ENCODE measurements at regions not wholly inside any gene's neighbourhood (a gene's known extent, or its start where the extent isn't known, plus 50 kb on each side); places are given as distances from the start of the nearest gene placed in this dataset.

DNA sequence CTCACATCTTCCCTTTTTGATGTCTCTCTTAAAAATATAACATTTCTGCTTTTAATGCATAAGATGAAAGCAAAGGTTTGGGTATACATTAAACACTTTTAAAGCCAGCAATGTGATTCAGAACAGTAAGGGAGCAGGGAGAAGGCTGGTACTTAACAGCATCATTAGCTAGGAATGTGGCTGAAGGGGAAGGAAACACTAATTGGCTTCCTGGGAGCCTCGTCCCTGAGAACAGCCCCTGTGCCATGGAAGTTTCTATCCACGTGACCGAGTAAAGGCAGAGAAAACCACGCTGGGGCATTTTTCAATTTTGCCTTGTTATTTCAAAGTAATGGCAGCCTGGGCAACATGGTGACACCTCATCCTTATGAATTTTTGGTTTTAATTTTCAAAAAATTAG is 109.2 kb upstream of the GPC1 start:
- BruUV-seq (replicated peaks): no TSS peak
- no peak for FAIRE-seq

GRCh38 chr2:240326886-240327285 is 108.6 kb upstream of the GPC1 start:
- TF ChIP-seq ZNF274 (IDR thresholded peaks at IDR 0.05; ENCODE audit: insufficient read depth, insufficient read length): no peak
- no peak for TF ChIP-seq IKZF1 (conservative IDR thresholded peaks at IDR 0.05)
- TF ChIP-seq, protein P1, sequence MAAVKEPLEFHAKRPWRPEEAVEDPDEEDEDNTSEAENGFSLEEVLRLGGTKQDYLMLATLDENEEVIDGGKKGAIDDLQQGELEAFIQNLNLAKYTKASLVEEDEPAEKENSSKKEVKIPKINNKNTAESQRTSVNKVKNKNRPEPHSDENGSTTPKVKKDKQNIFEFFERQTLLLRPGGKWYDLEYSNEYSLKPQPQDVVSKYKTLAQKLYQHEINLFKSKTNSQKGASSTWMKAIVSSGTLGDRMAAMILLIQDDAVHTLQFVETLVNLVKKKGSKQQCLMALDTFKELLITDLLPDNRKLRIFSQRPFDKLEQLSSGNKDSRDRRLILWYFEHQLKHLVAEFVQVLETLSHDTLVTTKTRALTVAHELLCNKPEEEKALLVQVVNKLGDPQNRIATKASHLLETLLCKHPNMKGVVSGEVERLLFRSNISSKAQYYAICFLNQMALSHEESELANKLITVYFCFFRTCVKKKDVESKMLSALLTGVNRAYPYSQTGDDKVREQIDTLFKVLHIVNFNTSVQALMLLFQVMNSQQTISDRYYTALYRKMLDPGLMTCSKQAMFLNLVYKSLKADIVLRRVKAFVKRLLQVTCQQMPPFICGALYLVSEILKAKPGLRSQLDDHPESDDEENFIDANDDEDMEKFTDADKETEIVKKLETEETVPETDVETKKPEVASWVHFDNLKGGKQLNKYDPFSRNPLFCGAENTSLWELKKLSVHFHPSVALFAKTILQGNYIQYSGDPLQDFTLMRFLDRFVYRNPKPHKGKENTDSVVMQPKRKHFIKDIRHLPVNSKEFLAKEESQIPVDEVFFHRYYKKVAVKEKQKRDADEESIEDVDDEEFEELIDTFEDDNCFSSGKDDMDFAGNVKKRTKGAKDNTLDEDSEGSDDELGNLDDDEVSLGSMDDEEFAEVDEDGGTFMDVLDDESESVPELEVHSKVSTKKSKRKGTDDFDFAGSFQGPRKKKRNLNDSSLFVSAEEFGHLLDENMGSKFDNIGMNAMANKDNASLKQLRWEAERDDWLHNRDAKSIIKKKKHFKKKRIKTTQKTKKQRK (IDR thresholded peaks at IDR 0.05; ENCODE audit: low read depth, low read length): no peak
- TF ChIP-seq, protein P2, sequence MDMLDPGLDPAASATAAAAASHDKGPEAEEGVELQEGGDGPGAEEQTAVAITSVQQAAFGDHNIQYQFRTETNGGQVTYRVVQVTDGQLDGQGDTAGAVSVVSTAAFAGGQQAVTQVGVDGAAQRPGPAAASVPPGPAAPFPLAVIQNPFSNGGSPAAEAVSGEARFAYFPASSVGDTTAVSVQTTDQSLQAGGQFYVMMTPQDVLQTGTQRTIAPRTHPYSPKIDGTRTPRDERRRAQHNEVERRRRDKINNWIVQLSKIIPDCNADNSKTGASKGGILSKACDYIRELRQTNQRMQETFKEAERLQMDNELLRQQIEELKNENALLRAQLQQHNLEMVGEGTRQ (IDR thresholded peaks at IDR 0.05; ENCODE audit: borderline replicate concordance, low read depth, low read length): no peak
- H3K4me3 ChIP-seq: no peak overlapping the region
- SMC1A ChIA-PET (ENCODE audit: uncharacterized antibody, unreplicated experiment): no interaction called here
- H3K36me3 ChIP-seq (ENCODE audit: control insufficient read depth in 2 of 2, insufficient read depth in 2 of 2, low read length in 1 of 2): no peaks in the 10 kb centered on the region
- no peaks in the 10 kb centered on the region for H3K9me3 ChIP-seq (replicated peaks; ENCODE audit: control insufficient read depth, insufficient read depth, low read length)
- RAD21 ChIA-PET (ENCODE audit: unreplicated experiment): no interaction called here
- POLR2A ChIA-PET: no interaction called here
- FAIRE-seq (no peak), ATAC-seq (no peak), DNase-seq (ENCODE audit: low read depth, low spot score) (no peak)
- H3K4me2 ChIP-seq (ENCODE audit: control insufficient read depth, insufficient read depth): no peak overlapping the region
- H2AFZ ChIP-seq (ENCODE audit: control insufficient read depth, low read depth, low read length): no peak overlapping the region
- H3K27ac ChIP-seq (ENCODE audit: control insufficient read depth, insufficient read depth): no peak overlapping the region
- H3K79me2 ChIP-seq (ENCODE audit: control insufficient read depth, insufficient read depth, low read length): no peaks in the 10 kb centered on the region
- in situ Hi-C loops (cut with MboI): no loop called here
- peaks cover 0 to 6% of the 10 kb centered on the region in 2 experiments; a peak in 3 of 4 replicates for H3K27me3 ChIP-seq (replicated peaks in 1 of 2; ENCODE audit: control insufficient read depth in 2 of 2, insufficient read depth in 2 of 2, low read length in 1 of 2)
- 34% methylated on average over 9 of the region's 9 CpGs for WGBS (ENCODE audit: insufficient coverage, insufficient replicate concordance, low lambda C conversion rate, missing lambda C conversion rate)
- CTCF ChIA-PET: no interaction called here
- BruUV-seq (replicated peaks): no TSS peak
- intact Hi-C loops (cut with micrococcal nuclease; ENCODE audit: unreplicated experiment): no loop called here
- H3K9ac ChIP-seq (ENCODE audit: control insufficient read depth, insufficient read depth, low read length): no peak overlapping the region
- no peaks in the 10 kb centered on the region for H4K20me1 ChIP-seq (ENCODE audit: control insufficient read depth, insufficient read depth)
- H3K4me1 ChIP-seq (ENCODE audit: control insufficient read depth, insufficient read depth, low read length): no peaks in the 10 kb centered on the region

More for the DNA sequence above, 109.2 kb upstream of the GPC1 start:
- RAD21 ChIA-PET (ENCODE audit: unreplicated experiment): no interaction called here
- Histone ChIP-seq H3K4me3 (no peak overlapping the region), H3K9me3 (replicated peaks; ENCODE audit: control insufficient read depth, insufficient read depth, low read length) (no peaks in the 10 kb centered on the region), H3K27me3 (replicated peaks in 1 of 2; ENCODE audit: control insufficient read depth in 2 of 2, insufficient read depth in 2 of 2, low read length in 1 of 2) (peaks cover 0 to 6% of the 10 kb centered on the region in 2 experiments; a peak in 3 of 4 replicates), H3K27ac (ENCODE audit: control insufficient read depth, insufficient read depth) (no peak overlapping the region), H3K9ac (ENCODE audit: control insufficient read depth, insufficient read depth, low read length) (no peak overlapping the region), H3K79me2 (ENCODE audit: control insufficient read depth, insufficient read depth, low read length) (no peaks in the 10 kb centered on the region), H2AFZ (ENCODE audit: control insufficient read depth, low read depth, low read length) (no peak overlapping the region), H3K4me2 (ENCODE audit: control insufficient read depth, insufficient read depth) (no peak overlapping the region), H3K36me3 (ENCODE audit: control insufficient read depth in 2 of 2, insufficient read depth in 2 of 2, low read length in 1 of 2) (no peaks in the 10 kb centered on the region), H4K20me1 (ENCODE audit: control insufficient read depth, insufficient read depth) (no peaks in the 10 kb centered on the region), H3K4me1 (ENCODE audit: control insufficient read depth, insufficient read depth, low read length) (no peaks in the 10 kb centered on the region)
- in situ Hi-C loops (cut with MboI): no loop called here
- ATAC-seq: no peak
- 2% methylated on average over 4 of the region's 4 CpGs for WGBS (ENCODE audit: insufficient coverage, insufficient replicate concordance, low lambda C conversion rate, missing lambda C conversion rate)
- POLR2A ChIA-PET: no interaction called here
- CTCF ChIA-PET: no interaction called here
- no peak for TF ChIP-seq HDAC6 (IDR thresholded peaks at IDR 0.05; ENCODE audit: unreplicated experiment)
- TF ChIP-seq CBX5 (IDR thresholded peaks at IDR 0.05; ENCODE audit: low read depth): no peak
- no peak for TF ChIP-seq IRF5 (IDR thresholded peaks at IDR 0.05; ENCODE audit: borderline replicate concordance)
- SMC1A ChIA-PET (ENCODE audit: uncharacterized antibody, unreplicated experiment): no interaction called here
- intact Hi-C loops (cut with micrococcal nuclease; ENCODE audit: unreplicated experiment): no loop called here
- DNase-seq (ENCODE audit: low read depth, low spot score): no peak

Measured in GM12878 (cell line).